GM19372 (cell line): ENCODE measurements at regions not wholly inside any gene's neighbourhood (a gene's known extent, or its start where the extent isn't known, plus 50 kb on each side); places are given as distances from the start of the nearest gene placed in this dataset.

Source experiments
- ATAC-seq: cut with Tn5 transposase; IDR thresholded peaks from one replicate; pipeline ENCODE4 v1.9.1; 2021; ENCODE audit warnings: mild to moderate bottlenecking, low read depth, moderate library complexity; ENCODE audit not compliant: unreplicated experiment

DNA sequence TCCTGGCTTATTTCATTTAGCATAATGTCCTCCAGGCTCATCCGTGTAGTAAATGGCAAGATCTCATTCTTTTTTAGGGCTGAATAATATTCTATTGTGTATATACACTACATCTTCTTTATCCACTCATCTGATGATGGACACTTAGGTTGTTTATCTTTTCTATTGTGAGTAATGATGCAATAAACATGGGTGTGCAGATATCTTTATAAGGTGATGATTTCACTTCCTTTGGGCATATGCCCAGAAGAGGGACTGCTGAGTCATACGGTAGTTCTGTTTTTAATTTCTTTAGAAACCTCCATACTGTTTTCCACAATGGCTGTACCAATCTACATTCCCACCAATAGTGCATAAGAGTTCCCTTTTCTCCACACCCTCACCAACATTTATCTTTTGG, 317.6 kb upstream of the CNKSR2 start:
- no peak for ATAC-seq

DNA sequence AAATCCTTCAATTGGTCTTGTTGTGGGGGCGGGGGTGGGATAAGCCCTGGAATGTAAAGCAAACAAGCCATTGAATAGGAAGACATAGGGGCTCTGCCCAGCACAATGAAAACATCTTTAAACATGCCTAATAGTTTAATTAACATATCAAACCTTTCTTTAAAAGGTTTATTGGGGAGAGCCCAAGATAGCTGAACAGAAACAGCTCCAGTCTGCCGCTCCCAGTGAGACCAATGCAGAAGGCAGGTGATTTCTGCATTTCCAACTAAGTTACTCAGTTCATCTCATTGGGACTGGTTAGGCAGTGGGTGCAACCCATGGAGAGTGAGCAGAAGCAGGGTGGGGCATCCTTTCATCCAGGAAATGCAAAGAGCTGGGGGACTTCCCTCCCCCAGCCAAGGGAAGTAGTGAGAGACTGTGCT, 327.2 kb upstream of the CNKSR2 start:
- ATAC-seq = no peak

DNA sequence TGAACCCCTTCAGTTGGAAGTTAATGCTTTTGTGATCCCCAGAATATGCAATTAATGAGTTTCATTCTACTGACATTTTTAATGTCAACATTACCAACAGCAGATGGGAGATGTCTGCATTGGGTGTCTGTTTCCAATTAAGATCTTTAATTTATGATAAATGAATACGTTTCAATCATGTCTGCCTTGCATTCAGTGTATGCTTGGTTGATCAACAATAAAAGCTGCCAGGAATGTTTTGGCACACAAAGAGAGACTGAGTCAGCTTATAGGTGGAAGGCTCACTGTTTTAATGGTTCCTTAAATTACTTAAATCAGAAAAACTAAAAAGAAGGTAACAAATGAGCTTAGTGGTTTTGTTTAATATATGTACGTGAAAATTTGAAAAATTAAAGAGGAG, 359.9 kb upstream of the CNKSR2 start:
- no peak for ATAC-seq

DNA sequence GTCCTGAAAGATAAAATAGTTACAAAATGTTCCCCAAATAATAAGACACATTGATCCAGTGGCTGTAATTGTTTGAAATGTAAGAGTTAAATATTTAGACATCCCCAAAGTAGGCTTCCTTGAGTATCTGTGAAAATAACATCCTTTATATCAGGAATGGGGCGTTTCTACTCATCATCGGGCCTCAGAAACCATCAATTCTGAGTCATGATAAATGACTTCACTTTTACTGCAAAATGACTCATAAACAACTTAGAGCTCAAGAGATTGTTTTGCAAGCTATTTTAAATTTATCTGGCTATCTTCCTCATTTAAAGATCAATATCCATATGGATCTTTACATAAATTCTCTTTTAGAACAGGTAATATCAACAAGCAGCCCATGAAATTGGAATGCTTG, 369.4 kb upstream of the CNKSR2 start:
- ATAC-seq = no peak

DNA sequence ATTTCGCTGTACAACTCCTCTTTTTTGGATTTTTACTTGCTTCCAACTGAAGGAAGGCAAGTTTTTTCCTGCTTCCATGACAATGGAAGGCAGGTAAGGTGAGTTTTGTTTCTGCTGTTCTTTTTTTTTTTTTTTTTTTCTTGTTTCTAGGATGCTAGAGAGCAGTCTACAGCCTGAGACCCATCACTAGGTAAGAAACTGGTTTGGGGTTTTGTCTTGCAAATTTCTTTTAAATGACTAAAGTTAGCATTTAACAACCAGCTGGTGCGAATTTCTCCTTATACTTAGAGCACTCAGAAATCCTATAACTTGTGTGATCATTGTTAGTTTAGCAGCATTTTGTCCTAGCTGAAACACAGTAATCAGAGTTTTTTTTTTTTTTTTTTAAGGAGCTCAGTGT, 378.4 kb upstream of the CNKSR2 start:
- ATAC-seq = no peak

DNA sequence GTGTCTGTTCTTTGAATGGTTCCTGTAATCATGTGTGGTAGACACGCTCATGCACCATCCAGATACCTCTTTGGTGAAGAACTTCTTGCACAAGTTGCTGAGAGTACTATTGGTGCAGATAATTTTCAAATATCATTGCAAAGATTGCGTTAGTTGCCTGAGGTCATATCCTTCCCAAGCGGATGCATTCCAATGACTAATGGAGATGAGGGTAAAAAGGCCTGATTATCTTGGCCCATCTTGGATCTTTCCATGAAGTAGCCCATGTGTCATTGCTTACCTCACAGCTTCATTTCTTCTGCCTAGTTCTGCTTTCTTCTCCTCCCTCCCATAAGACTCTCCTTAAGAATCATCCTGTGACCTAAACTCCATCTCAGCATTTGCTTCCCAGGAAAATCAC, 384.9 kb upstream of the CNKSR2 start:
- no peak for ATAC-seq

DNA sequence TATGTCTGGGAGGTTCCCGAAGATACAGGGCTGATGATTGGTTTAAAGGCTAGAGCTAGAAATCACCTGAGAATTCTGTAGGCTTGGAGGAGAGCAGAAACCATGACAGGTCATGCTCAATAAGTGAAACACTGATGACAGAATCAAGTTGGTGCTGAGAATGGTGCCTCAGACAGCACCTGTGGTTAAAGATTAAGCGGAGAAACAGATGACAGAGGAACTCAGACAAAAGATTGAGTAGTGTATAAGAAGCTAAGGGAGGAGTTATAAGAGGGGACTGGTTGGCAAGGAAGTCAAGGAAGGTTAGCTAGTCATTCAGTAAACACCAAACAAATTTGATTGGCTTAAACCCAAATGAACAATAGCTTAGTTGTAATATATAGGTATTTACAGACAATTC, 385.4 kb upstream of the CNKSR2 start:
- ATAC-seq = no peak

DNA sequence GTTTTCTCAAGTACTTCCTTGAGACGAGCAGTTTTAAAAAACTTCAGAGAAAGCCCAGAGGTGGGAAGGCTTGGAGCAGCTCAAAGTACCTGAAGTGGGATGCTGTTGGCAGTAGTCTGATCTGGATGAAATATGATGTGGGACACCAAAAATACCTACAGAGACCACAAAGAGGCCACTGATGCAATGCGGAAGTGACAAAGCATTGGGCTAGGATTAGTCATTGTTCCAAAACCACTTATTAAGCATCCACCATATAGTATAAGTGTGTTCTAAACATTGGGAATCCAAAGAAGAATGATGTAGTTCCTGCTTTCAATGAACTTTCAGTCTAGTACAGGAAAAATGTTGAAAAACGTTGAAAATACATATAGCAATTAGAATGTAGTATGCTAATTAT, 386.1 kb upstream of the CNKSR2 start:
- no peak for ATAC-seq

DNA sequence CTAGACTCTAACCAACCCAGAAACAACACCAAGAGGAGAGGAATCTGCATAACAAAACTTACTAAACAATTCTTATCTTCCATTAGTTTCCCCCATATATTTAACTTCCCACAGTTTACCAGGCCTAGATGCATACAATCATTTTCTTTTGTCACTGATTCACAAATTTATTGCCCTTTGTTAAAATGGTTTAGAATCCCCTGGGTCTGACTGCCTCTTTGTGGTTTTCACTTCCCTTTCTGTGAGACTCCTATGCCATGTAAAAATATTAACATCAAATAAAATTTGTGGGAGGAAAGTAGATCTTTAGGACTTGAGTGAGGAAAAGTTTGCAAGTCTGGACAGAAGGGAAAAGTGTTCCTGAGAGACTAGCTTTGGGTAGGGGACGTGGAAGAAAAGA, 393.8 kb upstream of the CNKSR2 start:
- ATAC-seq = no peak

DNA sequence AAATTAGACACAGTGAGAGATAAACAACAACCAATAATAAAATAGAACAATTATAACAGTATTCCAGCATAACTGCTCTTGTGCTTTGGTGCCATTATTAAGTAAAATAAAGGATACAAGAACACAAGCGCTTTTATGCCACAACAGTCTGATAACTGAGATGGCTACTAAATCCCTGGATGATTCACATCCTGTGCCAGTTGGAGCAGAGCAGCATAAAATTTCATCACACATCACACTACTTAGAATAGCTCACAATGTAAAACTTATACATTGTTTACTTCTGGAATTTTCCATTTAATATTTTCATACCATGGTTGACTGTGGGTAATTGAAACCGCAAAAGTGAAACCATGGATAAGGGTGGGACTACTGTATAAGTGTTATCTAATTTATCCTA, 399.9 kb upstream of the CNKSR2 start:
- ATAC-seq = no peak

DNA sequence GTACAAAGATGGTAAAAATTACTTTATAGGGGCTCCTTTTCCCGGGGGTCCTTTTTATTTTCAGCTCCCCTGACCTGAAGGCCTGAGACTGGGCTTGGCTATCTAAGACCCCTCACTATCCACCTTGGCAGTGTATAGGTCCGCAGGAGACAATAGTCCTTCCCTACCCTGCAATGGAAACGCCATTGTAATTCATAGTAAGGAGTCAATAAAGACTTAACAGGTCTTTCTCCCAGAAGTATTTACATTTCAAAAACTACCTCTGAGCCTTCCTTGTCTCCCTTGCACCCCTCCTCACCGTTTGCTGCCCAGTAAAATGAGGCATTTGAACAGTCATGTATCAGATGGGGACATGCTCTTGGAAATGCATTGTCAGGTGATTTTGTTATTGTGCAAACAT, 401.2 kb upstream of the CNKSR2 start:
- no peak for ATAC-seq

DNA sequence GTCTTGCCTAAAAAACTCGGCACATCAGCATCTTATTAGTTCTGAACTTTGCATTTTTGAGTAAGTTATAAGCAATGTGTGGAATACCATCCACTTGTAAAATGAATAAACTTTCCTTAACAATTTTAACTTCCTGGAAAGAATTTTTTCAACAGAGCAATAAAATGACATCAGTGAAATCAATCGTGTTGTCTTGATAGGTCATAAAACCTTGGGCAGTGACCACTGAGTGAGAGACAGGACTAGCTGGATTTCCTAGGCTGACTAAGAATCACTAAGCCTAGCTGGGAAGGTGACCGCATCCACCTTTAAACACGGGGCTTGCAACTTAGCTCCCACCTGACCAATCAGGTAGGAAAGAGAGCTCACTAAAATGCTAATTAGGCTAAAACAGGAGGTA, 403.0 kb upstream of the CNKSR2 start:
- ATAC-seq = no peak

DNA sequence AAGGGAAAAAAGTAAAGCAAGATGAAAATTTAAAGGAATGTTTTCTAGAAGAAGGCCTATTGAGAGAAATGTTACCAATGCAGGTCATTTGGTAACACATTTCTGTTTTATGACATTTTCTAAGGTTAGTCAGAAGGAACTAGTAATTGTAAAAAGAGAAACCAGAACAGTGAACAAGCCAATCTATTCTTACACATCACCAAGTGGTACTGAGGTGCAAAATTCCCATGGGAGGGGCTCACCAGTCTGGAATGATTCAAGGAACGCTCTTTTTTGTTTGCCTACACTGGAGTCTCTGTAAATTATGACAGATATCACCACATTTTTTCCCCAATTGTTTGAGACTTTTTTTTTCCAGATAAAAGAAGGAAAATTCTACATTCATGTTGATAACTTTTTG, 404.7 kb upstream of the CNKSR2 start:
- no peak for ATAC-seq

DNA sequence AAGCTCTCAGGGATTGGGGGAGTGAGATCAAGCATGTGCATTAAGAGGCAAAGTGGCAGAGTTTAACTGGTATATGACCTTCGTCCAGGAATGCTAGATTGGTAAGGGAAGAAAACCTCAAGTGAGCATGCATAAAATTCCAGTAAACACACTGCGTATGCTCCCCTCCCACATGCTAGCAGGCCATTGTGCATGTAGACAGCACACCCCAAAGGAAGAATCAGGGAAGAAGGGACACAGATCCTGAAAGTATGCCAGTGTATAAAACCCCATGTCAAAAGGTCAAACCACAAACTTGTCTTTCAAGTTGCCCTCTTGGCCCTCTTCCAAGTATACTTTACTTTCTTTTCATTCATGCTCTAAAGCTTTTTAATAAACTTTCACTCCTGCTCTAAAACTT, 405.2 kb upstream of the CNKSR2 start:
- ATAC-seq = no peak

DNA sequence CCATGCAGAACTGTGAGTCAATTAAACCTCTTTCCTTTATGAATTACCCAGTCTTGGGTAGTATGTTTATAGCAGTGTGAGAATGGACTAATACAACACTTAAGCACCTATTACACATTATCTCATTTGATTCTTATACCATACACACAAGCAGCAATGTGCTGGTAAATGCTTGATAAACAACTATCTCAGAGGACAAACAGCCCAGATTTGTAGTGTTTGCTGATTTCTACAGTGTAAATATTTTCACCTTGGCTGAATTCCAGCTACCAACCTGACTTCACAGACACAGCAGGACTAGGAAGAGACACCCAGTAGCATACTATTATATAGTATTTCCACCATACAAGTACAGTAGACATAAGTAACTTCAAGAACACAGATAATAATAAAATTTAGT, 406.5 kb upstream of the CNKSR2 start:
- ATAC-seq = no peak

DNA sequence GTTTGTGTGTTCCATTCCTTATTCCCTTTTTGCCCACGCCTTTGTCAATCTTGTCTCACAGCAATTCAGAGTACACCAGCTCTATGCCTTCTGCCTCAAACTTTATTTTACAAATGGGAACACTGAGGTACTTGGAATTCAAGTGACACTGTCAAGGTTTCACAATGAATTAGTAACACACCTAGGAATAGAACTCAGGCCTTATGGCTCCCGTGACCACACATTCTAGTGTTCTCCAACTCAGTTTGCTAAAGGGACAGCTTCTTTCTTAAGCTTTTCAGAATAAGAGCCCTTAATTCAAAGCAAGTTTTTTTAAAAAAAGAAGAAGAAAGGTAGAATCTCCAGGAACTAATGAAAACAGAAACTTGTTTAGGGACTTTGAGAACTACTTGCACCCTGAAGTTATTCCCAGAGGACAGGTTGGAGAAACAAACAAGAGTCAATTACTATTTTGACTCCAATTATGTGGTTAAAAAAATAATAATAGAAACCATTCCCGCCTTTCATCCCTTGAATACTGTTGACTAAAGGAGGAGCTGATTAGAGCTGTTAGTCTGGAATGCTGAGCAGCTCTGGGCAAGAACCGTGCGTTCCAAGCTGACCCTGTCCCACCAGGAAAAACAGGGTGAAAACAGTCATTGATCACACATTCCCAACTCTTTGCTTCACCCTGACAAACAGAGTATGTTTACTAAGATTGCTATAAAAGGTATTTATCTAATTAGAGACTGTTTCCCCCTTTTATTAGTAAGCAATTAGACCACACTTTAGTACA, 408.8 kb upstream of the CNKSR2 start:
- no peak for ATAC-seq

DNA sequence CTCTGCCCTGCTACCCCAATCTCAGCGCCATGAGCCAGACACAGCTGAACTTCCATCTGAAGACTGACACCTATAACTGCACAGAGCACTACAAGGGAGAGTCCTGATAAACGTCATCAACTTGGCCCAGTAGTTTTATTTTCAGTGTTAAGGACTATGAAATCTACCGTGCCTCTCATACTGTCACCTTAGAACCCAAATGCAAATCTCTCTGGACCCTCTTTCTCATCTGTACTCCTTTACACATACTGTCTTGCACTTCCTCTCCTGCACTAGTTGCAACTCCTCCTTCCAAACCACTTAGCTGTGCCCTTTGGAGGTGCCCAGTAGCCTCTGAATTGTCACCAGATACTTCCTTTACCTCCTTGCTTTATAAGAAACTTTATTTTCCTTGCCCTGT, 420.2 kb upstream of the CNKSR2 start:
- no peak for ATAC-seq

DNA sequence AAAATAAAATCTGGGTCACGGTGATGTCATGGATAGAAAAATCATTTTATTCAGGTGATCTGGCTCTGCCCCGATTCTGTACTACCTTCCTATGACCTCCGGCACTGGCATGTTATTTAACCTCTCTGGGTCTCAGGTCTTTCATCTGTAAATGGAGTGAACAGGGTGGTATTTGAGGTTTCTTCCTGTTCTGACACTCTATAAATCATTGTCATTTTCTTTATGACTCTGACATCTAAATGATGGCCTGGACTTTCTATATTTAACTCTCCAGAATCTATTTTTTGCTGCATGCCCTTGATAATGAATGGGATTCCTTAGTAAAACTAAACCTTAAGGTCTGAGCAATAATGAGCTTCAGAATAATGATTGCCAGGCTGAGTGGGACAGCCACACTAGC, 422.0 kb upstream of the CNKSR2 start:
- no peak for ATAC-seq

DNA sequence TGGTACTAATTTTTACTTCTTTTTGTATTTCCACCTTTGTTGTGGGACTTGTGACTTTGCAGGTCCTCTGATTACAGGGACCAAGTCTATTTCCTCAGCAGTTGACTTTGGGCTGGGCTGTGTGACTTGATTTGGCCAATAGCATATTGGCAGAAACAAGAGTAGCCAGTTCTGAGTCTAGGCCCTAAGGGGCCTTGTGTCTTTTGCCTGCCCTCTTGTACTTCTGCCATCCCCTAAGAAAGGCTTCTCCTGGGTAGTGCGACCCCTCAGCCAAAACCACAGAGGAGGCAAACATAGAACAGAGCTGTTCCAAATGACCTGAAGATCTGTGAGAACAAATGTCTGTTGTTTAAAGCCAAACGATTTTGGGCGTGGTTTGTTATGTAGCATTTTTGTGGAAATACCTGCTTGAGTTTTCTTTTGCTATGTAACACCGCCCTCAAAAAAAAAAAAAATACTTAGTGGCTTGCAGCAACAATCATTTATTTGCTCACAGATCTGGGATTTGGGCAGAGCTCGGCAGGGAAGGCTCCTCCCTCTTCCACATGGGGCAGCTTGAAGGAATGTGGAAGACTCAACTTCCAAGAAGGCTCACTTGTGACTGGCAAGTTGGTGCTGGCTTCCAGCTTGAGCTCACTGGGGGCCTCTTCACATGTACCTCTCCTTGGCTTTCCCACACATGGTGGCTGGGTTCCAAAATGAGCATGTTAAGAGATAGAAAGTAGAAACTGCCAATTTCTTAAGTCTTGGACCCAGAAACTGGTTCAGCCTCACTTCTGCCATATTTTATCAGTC, 423.0 kb upstream of the CNKSR2 start:
- no peak for ATAC-seq

DNA sequence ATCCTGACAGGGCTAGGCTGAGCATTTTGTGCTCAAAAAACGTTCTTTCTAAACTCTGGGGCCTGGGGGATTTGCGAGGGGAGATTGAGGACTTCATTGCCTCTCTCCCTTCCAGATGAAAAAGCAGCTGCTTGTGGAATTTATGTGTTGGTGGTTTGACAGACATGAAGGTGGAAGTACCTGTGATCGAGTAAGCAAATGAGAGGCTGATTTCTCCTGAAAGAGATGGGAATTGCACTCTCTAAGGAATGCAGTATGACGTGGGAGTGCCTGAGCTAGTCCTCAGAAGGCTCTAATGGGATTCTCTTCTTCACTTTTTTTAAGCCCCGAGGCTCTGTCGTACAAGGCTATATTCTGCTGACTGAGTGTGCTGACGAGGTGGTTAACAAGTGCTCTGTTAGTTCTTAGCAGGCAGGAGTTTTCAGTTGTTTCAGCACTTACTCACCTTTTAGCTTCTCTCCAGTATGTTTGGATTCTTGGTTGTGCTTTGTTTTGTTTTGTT, 426.8 kb upstream of the CNKSR2 start:
- no peak for ATAC-seq

DNA sequence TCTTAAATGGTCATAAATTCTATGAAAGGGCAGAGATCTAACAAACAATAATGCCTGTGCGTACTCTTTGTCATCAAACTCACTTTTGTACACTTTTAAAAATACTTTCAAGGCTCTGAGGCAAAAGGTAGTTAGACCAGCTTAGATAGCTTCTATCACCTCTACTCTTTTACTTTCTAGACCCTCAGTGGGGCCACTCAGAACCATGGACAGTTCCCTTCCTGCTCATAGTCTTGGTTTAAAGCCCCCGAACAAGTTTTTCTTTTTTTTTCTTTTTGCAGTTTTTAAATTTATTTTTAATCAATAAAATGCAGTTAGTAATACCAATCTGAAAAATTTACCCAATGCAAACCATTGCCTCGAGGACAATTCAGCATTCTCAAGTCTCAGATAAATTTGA, 460.5 kb upstream of the CNKSR2 start:
- ATAC-seq = no peak

DNA sequence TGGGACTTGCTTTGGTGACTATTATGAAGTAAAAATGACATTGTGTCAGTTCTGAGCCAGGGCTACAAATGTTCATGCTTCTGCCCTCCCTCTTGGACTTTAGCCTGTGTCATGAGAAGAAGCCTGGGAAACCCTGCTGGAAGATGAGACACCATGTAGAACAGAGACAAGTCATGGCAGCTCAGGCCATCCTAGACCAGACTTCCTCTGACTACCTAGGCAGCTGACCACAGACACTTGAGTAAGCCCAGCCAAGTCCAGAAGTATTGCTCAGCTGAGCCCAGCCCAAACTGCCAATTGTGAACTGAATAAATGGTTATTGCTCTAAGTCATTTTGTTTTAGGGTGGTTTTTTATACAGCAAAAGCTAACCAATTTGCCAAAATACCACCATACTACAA, 467.6 kb upstream of the CNKSR2 start:
- no peak for ATAC-seq
